Right lobe of liver (tissue), 6 donors: ENCODE measurements at regions not wholly inside any gene's neighbourhood (a gene's known extent, or its start where the extent isn't known, plus 50 kb on each side); places are given as distances from the start of the nearest gene placed in this dataset.

Source experiments
- ATAC-seq, 4 donors: fragments of 200-7000 bp; cut with Tn5 transposase; one replicate each; pipeline ENCODE4 v1.9.1; 2020; ENCODE audit warnings: mild to moderate bottlenecking in 4 of 4, moderate library complexity in 4 of 4
- DNase-seq, 3 donors: peaks; one replicate each; pipeline ENCODE4 v3.0.0-alpha.2; 2020
- H3K27ac ChIP-seq, 3 donors: fragments of 200-600 bp; one replicate each; pipeline ENCODE4 v1.8.0; 2022
- H3K27me3 ChIP-seq, 2 donors: fragments of 200-600 bp; one replicate each; pipeline ENCODE4 v1.8.0; 2022
- H3K36me3 ChIP-seq, 4 donors: fragments of 200-600 bp; sonication (generic) in 1 of 4; one replicate each; pipeline versions ENCODE4 v1.5.1 to v1.8.0; 2017 to 2022; ENCODE audit warnings: control low read depth in 1 of 4
- H3K4me1 ChIP-seq, 4 donors: fragments of 200-600 bp; sonication (generic) in 1 of 4; one replicate each; pipeline versions ENCODE4 v1.5.1 to v1.8.0; 2017 to 2022; ENCODE audit warnings: control low read depth in 1 of 4
- H3K4me3 ChIP-seq, 3 donors: fragments of 200-600 bp; one replicate each; pipeline ENCODE4 v1.8.0; 2022
- H3K9me3 ChIP-seq, 4 donors: fragments of 200-600 bp; sonication (generic) in 1 of 4; one replicate each; pipeline versions ENCODE4 v1.5.1 to v1.8.0; 2017 to 2022; ENCODE audit warnings: control low read depth in 1 of 4
- CTCF ChIP-seq, 4 donors: fragments of 200-600 bp in 3 of 4; fragments of 450-650 bp in 1 of 4; IDR thresholded peaks; one replicate each; pipeline versions ENCODE4 v1.5.1 to v1.8.0; 2016 to 2022; ENCODE audit warnings: antibody characterized with exemption in 4 of 4, mild to moderate bottlenecking in 2 of 4
- POLR2A ChIP-seq: fragments of 450-650 bp; IDR thresholded peaks from one replicate; pipeline ENCODE4 v1.6.1; 2017; ENCODE audit warnings: antibody characterized with exemption, mild to moderate bottlenecking
- WGBS: methylation state at CpG from one replicate; pipeline ENCODE4 v1.1.6; 2018; ENCODE audit warnings: low coverage, low lambda C conversion rate; ENCODE audit not compliant: insufficient coverage; ENCODE audit errors: missing lambda C conversion rate; 5-methylcytosine and 5-hydroxymethylcytosine counted together
- intact Hi-C, 2 donors: fragments of 100-400 bp; cut with DNase I; formaldehyde crosslinking; loops; one replicate each; pipeline versions ENCODE4 v1.11.2 to v1.14.1; 2022
- donor health status: DM: no; HTN: yes; CAD: no.
- donor health status: DM: no; HTN: no; CAD: no.
- donor health status: DM: no; HTN: no; CAD: no.
- donor health status: DM: no; HTN: yes; CAD: no.
- donor health status: DM: no; HTN: yes; CAD: no.

- Histone ChIP-seq H3K4me3 (no peak overlapping the region), H3K27ac (no peak overlapping the region), H3K36me3 (no peaks in the 10 kb centered on the region), H3K4me1 (no peaks in the 10 kb centered on the region), H3K27me3 (no peaks in the 10 kb centered on the region), H3K9me3 (no peaks in the 10 kb centered on the region)
- no peak for TF ChIP-seq POLR2A
- TF ChIP-seq CTCF (IDR thresholded peaks at IDR 0.05), result no peak
- intact Hi-C loops, result no loop called here
- 17% methylated on average over 1 of the region's 4 CpGs for WGBS
- DNase-seq, result no peak
- no peak for ATAC-seq
Measured at GRCh38 chr10:37703833-37704382, 153.5 kb downstream of the ZNF248 start.

- no peaks in the 10 kb centered on the region for H3K27me3 ChIP-seq
- no peak for TF ChIP-seq POLR2A
- TF ChIP-seq CTCF (IDR thresholded peaks at IDR 0.05), result no peak
- H3K4me1 ChIP-seq, result no peaks in the 10 kb centered on the region
- no peaks in the 10 kb centered on the region for H3K36me3 ChIP-seq
- intact Hi-C loops, result no loop called here
- no peak overlapping the region for H3K4me3 ChIP-seq
- H3K9me3 ChIP-seq, result no peaks in the 10 kb centered on the region
- no peak for ATAC-seq
- DNase-seq, result no peak
- no peak overlapping the region for H3K27ac ChIP-seq
- 62% methylated on average over 3 of the region's 4 CpGs for WGBS
Measured at GRCh38 chr10:37703114-37703513, 154.3 kb downstream of the ZNF248 start.

DNA sequence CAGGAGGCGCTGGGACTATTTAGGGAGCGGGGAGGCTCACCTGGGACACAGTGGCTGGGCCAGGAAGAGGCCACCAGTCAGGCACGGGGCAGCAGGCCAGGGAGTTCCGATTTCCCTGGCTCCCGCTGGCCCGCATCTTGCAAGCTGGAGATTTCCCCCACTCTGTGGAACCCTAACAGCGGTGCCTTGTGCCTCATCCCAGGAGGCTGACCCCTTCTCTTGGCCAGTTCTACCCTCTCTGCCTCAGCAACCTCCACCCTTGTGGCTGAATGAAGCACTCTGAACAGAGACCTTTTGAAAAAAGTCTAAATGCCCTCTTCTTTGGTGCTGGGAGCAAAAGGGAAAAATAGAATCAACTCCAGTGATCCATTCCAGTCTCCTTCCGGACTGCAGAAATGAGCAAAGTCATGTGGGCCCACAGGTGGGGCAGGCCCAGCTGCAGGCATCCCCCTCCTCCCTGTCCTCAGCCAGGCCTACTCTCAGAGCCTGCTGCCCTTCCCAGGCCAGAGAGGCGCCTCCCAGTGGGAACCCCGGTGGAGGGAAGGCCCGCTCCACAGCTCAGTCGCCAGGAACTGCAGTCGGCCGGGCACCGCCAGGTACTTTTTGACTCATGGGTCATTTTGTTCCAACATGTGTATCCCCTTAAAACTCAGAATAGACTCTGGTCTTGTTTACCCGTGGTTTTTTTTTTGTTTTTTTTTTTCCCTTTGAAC, 155.5 kb downstream of the ZNF248 start:
- ATAC-seq (no peak), DNase-seq (no peak)
- Histone ChIP-seq H3K36me3 (no peaks in the 10 kb centered on the region), H3K27ac (no peak overlapping the region), H3K4me3 (no peak overlapping the region), H3K27me3 (no peaks in the 10 kb centered on the region), H3K9me3 (no peaks in the 10 kb centered on the region), H3K4me1 (no peaks in the 10 kb centered on the region)
- TF ChIP-seq POLR2A, result no peak
- TF ChIP-seq CTCF (IDR thresholded peaks at IDR 0.05), result no peak
- WGBS, result 73% methylated on average over 7 of the region's 16 CpGs
- intact Hi-C loops, result no loop called here

DNA sequence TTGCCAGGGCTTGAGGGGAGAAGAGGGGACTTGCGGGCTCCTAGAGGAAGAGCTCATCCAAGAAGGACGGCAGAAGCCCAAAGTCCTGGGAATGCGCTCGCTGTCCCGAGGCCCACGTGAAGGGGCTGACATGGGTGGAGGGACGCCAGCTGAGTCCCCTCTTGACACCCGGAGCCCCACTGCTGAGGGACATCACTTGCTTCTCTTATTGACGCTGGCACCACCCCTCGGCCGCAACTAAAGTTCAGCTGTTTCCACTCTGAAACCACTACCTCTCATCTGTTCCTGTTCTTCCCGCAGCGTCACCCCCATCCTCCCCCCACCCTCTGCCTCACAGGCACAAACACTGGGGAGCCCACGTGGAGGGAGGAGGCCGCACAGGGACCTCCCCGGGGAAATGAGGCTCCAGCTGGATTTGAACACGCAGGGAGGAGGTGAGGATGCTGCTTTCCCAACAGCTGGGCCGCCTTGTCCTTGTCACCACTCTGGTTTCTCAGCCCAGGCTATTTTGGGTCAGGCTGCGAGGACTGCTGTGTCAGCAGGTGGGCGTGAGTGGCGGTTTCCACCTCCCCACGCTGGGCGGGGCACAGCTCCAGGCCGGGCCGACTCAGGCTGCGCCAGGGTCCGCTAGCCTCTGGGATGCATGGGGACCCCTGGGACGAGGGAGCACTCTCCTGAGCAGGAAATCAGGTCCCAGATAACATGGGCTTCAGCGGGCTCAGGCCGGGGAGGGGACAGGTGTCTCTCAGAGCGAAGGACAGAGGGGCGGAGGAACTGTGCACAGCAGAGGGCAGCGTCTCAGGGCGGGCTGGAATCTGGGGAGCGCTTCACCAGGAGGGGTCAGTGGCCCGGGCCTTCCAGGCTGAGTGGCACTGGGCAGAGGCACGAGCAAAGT, 156.3 kb downstream of the ZNF248 start:
- Histone ChIP-seq H3K9me3 (no peaks in the 10 kb centered on the region), H3K27me3 (no peaks in the 10 kb centered on the region), H3K36me3 (no peaks in the 10 kb centered on the region), H3K27ac (no peak overlapping the region), H3K4me3 (no peak overlapping the region), H3K4me1 (no peaks in the 10 kb centered on the region)
- ATAC-seq, result peak in 1 of 4 donors; percentile 11
- intact Hi-C loops, result no loop called here
- TF ChIP-seq POLR2A, result no peak
- TF ChIP-seq CTCF (IDR thresholded peaks at IDR 0.05), result no peak
- WGBS, result 71% methylated on average over 19 of the region's 37 CpGs
- DNase-seq, result no peak
